NT2/D1 (cell line): ENCODE measurements at regions not wholly inside any gene's neighbourhood (a gene's known extent, or its start where the extent isn't known, plus 50 kb on each side); places are given as distances from the start of the nearest gene placed in this dataset.
"Not testable (repeated sequence)": the region's sequence is repeated elsewhere in the genome, so short reads cannot be mapped to it uniquely, and the experiment has no call there.

Experiments used
- SUZ12 ChIP-seq: IDR thresholded peaks from 2 replicates; pipeline ENCODE4 v1.6.1; 2011; ENCODE audit not compliant: insufficient read length, insufficient read depth; ENCODE audit errors: extremely low read depth
- ZNF274 ChIP-seq: IDR thresholded peaks from 2 replicates; pipeline ENCODE4 v1.6.1; 2011; ENCODE audit warnings: mild to moderate bottlenecking, low read depth, low read length

- TF ChIP-seq SUZ12, ZNF274: not testable (repeated sequence)
Measured at GRCh38 chr12:102251005-102251404, 53.4 kb upstream of the PMCH start.
